K562 (cell line): ENCODE measurements at regions not wholly inside any gene's neighbourhood (a gene's known extent, or its start where the extent isn't known, plus 50 kb on each side); places are given as distances from the start of the nearest gene placed in this dataset.

Source experiments
- ATAC-seq: fragments of 200-7000 bp; cut with Tn5 transposase; 3 replicates; pipeline ENCODE4 v1.9.1; 2020; ENCODE audit warnings: moderate library complexity
- BruUV-seq: library from RNA; stranded (reverse); fragments of 400-500 nt; replicated peaks from 2 replicates; lab custom pipeline; 2021; lab: Mats Ljungman, UMichigan
- CTCF ChIA-PET: fragments of 300-600 bp; formaldehyde crosslinking; extraction: SDS; loops from one replicate; lab custom pipeline; 2021; ENCODE audit warnings: low intra/inter-chr PET ratio; lab: Yijun Ruan, JAX
- POLR2A ChIA-PET: fragments of 300-600, 350-650 bp; sonication (Branson Sonifier 250); formaldehyde crosslinking; extraction: SDS; loops from one replicate; lab custom pipeline; 2021; ENCODE audit warnings: antibody characterized with exemption, inconsistent platforms; lab: Yijun Ruan, JAX
- DNase-seq, 4 experiments: peaks; one replicate each; pipeline versions ENCODE4 v3.0.0 to v3.0.0-alpha.2; 2011 to 2018; ENCODE audit warnings: low spot score in 3 of 4, mixed read lengths in 3 of 4; ENCODE audit errors: extremely low read depth in 1 of 4
- FAIRE-seq: peaks from 2 replicates; lab custom pipeline; 2011; peaks lifted over from hg19 to GRCh38; lab: Jason Lieb, UNC
- H2AFZ ChIP-seq: 2 replicates; pipeline ENCODE4 v1.6.0; 2011; ENCODE audit warnings: low read depth, low read length, control low read depth, inconsistent platforms
- H3K27ac ChIP-seq: fragments of 200-600 bp; 3 replicates; pipeline ENCODE4 v1.8.0; 2011; ENCODE audit warnings: low read depth, mild to moderate bottlenecking, control low read depth, inconsistent platforms, low read length, moderate library complexity, mixed read lengths; ENCODE audit errors: extremely low read depth
- H3K27me3 ChIP-seq, 2 experiments: fragments of 300-600 bp in 1 of 2; 2 replicates in 1 of 2; 3 replicates in 1 of 2; pipeline versions ENCODE4 v1.6.0 to v1.8.0; 2011; ENCODE audit warnings: inconsistent platforms in 2 of 2, low read length in 2 of 2, mild to moderate bottlenecking in 1 of 2, mixed read lengths in 1 of 2, moderate library complexity in 1 of 2; ENCODE audit not compliant: control insufficient read depth in 2 of 2, insufficient read depth in 2 of 2
- H3K36me3 ChIP-seq: fragments of 300-600 bp; 3 replicates; pipeline ENCODE4 v1.8.0; 2011; ENCODE audit warnings: mild to moderate bottlenecking, low read length, inconsistent platforms; ENCODE audit not compliant: control insufficient read depth, insufficient read depth
- H3K4me1 ChIP-seq, 2 experiments: fragments of 200-600 bp in 1 of 2; replicated peaks in 1 of 2; 2 replicates in 1 of 2; 3 replicates in 1 of 2; pipeline versions ENCODE4 v1.5.1 to v1.8.0; 2011; ENCODE audit warnings: inconsistent platforms in 2 of 2, low read length in 2 of 2, mild to moderate bottlenecking in 1 of 2, mixed read lengths in 1 of 2, moderate library complexity in 1 of 2; ENCODE audit not compliant: control insufficient read depth in 2 of 2, insufficient read depth in 2 of 2
- H3K4me2 ChIP-seq: 2 replicates; pipeline ENCODE4 v1.6.1; 2011; ENCODE audit warnings: low read length, control low read depth, inconsistent platforms, mixed read lengths; ENCODE audit not compliant: insufficient read depth
- H3K4me3 ChIP-seq: fragments of 200-600 bp; sonication (generic), shearing (Covaris generic); 2 replicates; pipeline ENCODE4 v1.5.1; 2016; ENCODE audit warnings: control low read depth, inconsistent platforms
- H3K79me2 ChIP-seq: fragments of 200-600 bp; 3 replicates; pipeline ENCODE4 v1.8.0; 2011; ENCODE audit warnings: low read length, inconsistent platforms; ENCODE audit not compliant: control insufficient read depth, insufficient read depth
- H3K9ac ChIP-seq, 2 experiments: 2 replicates each; pipeline versions ENCODE4 v1.6.0 to v1.6.1; 2011; ENCODE audit warnings: low read depth in 2 of 2, low read length in 2 of 2, control low read depth in 1 of 2, inconsistent platforms in 1 of 2, mild to moderate bottlenecking in 1 of 2, mixed read lengths in 1 of 2; ENCODE audit not compliant: insufficient read depth in 1 of 2
- H3K9me1 ChIP-seq: one replicate; pipeline ENCODE4 v1.6.0; 2011; ENCODE audit warnings: inconsistent platforms, mild to moderate bottlenecking, low read length, moderate library complexity; ENCODE audit not compliant: control insufficient read depth, insufficient read depth
- H3K9me3 ChIP-seq: replicated peaks from 2 replicates; pipeline ENCODE4 v1.5.1; 2011; ENCODE audit warnings: low read depth, low read length, inconsistent platforms; ENCODE audit not compliant: control insufficient read depth, insufficient read depth
- H4K20me1 ChIP-seq: replicated peaks from 2 replicates; pipeline ENCODE4 v1.6.1; 2011; ENCODE audit warnings: low read length, inconsistent platforms, mixed read lengths; ENCODE audit not compliant: control insufficient read depth, insufficient read depth
- CEBPG ChIP-seq, 3 experiments: fragments of 200-800 bp in 1 of 3; sonication (Bioruptor generic) in 1 of 3; sonication (generic) in 1 of 3; formaldehyde crosslinking in 1 of 3; IDR thresholded peaks in 2 of 3; conservative IDR thresholded peaks in 1 of 3; 2 replicates each; pipeline versions ENCODE4 v1.6.1 to v1.8.0; 2016 to 2022; ENCODE audit warnings: missing compliant biosample characterization in 2 of 3, missing genetic modification characterization in 2 of 3, mild to moderate bottlenecking in 1 of 3, missing genetic modification reagents in 1 of 3
- CHCHD3 ChIP-seq: fragments of 250-450 bp; sonication (Bioruptor Pico); IDR thresholded peaks from 2 replicates; pipeline ENCODE4 v2.1.2; 2022; ENCODE audit warnings: mild to moderate bottlenecking
- HDAC8 ChIP-seq: fragments of 450-650 bp; IDR thresholded peaks from 2 replicates; pipeline ENCODE4 v1.6.1; 2016; ENCODE audit warnings: mild to moderate bottlenecking, missing genetic modification characterization, moderate library complexity, missing compliant biosample characterization
- HDGF ChIP-seq: fragments of 450-650 bp; IDR thresholded peaks from 2 replicates; pipeline ENCODE4 v1.6.1; 2016
- MCM3 ChIP-seq: fragments of 450-650 bp; IDR thresholded peaks from 2 replicates; pipeline ENCODE4 v1.6.1; 2016
- MCM5 ChIP-seq: fragments of 450-650 bp; IDR thresholded peaks from 2 replicates; pipeline ENCODE4 v1.6.1; 2016; ENCODE audit warnings: low read depth
- MYBL2 ChIP-seq, 2 experiments: fragments of 450-650 bp in 1 of 2; sonication (generic) in 1 of 2; formaldehyde crosslinking in 1 of 2; IDR thresholded peaks; 2 replicates each; pipeline versions ENCODE4 v1.6.1 to v1.8.1; 2017 to 2022; ENCODE audit warnings: borderline replicate concordance in 1 of 2, inconsistent platforms in 1 of 2, low read depth in 1 of 2, mild to moderate bottlenecking in 1 of 2, missing genetic modification reagents in 1 of 2, moderate library complexity in 1 of 2
- NCOA4 ChIP-seq: fragments of 450-650 bp; IDR thresholded peaks from 2 replicates; pipeline ENCODE4 v1.6.1; 2018; ENCODE audit warnings: mild to moderate bottlenecking; ENCODE audit not compliant: partially characterized antibody
- NCOA6 ChIP-seq: fragments of 450-650 bp; IDR thresholded peaks from 2 replicates; pipeline ENCODE4 v1.6.1; 2017; ENCODE audit warnings: mild to moderate bottlenecking
- NR2F6 ChIP-seq: fragments of 450-650 bp; formaldehyde crosslinking; IDR thresholded peaks from 2 replicates; pipeline ENCODE4 v1.4.0; 2020; ENCODE audit warnings: mild to moderate bottlenecking
- NUFIP1 ChIP-seq: fragments of 450-650 bp; IDR thresholded peaks from 2 replicates; pipeline ENCODE4 v1.6.1; 2018; ENCODE audit not compliant: partially characterized antibody
- RBM14 ChIP-seq: fragments of 200-400 bp; formaldehyde crosslinking; IDR thresholded peaks from 2 replicates; pipeline ENCODE4 v1.6.1; 2018; ENCODE audit warnings: low read depth, mild to moderate bottlenecking, low read length, moderate library complexity, borderline replicate concordance; ENCODE audit not compliant: insufficient read depth
- RHOXF2B ChIP-seq: fragments of 250-450 bp; sonication (Bioruptor Pico); conservative IDR thresholded peaks from 2 replicates; pipeline ENCODE4 v1.5.1; 2021
- SIN3B ChIP-seq: fragments of 450-650 bp; IDR thresholded peaks from 2 replicates; pipeline ENCODE4 v1.6.1; 2017; ENCODE audit warnings: low read depth, mild to moderate bottlenecking, moderate library complexity
- STAG1 ChIP-seq: sonication (generic); formaldehyde crosslinking; IDR thresholded peaks from 2 replicates; pipeline ENCODE4 v1.5.0; 2020; ENCODE audit warnings: missing genetic modification reagents, borderline replicate concordance
- ZNF444 ChIP-seq: fragments of 250-450 bp; sonication (Bioruptor Pico); IDR thresholded peaks from 2 replicates; pipeline ENCODE4 v1.4.0; 2020; ENCODE audit warnings: mild to moderate bottlenecking, moderate library complexity
- ZNF507 ChIP-seq: conservative IDR thresholded peaks from 2 replicates; pipeline ENCODE4 v1.6.1; 2017; ENCODE audit warnings: missing genetic modification characterization, missing compliant biosample characterization
- ZSCAN32 ChIP-seq: fragments of 450-650 bp; formaldehyde crosslinking; IDR thresholded peaks from 2 replicates; pipeline ENCODE4 v1.4.0; 2020; ENCODE audit warnings: mild to moderate bottlenecking, moderate library complexity
- WGBS: fragments of 100-300 bp; shearing (Covaris generic); methylation state at CpG from one replicate; pipeline ENCODE4 v1.1.6; 2016; ENCODE audit warnings: low coverage, mixed read lengths; ENCODE audit not compliant: insufficient coverage; ENCODE audit errors: missing lambda C conversion rate; 5-methylcytosine and 5-hydroxymethylcytosine counted together
- in situ Hi-C: fragments of 300-500 bp; cut with MboI; formaldehyde crosslinking; loops from 4 replicates; pipeline ENCODE4 v1.15.0; 2018; ENCODE audit warnings: inconsistent platforms, mixed read lengths
- intact Hi-C: fragments of 100-400 bp; cut with micrococcal nuclease; formaldehyde crosslinking; loops from 2 replicates; pipeline ENCODE4 v1.14.2; 2022

DNA sequence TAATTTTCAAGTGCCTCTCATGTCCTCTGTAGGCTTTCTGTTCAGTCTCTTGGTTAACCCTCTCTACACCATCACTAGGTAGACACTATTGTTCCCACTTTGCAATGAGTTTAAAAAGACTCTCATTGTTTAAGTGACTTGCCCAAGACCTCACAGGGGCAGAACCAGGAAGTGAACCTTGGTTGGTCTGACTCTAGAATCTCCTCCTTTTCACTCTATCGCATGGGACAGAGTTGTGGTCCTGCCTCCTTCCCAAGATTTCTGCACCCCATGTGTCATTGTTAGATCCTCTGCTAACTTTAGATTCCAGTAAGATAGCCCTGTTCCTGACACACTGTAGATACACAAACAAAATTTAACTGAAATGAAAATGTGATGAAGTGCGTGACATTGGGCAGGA, 481.7 kb upstream of the USP24 start:
- Histone ChIP-seq H3K27me3 (no peaks in the 10 kb centered on the region), H3K4me2 (no peak overlapping the region), H3K4me3 (no peak overlapping the region), H3K79me2 (no peaks in the 10 kb centered on the region), H4K20me1 (no peaks in the 10 kb centered on the region), H3K9me1 (no peaks in the 10 kb centered on the region), H3K36me3 (no peaks in the 10 kb centered on the region), H3K27ac (no peak overlapping the region), H3K9ac (no peak overlapping the region), H3K9me3 (no peaks in the 10 kb centered on the region), H2AFZ (no peak overlapping the region), H3K4me1 (no peaks in the 10 kb centered on the region)
- intact Hi-C loops, result no loop called here
- no peak for DNase-seq
- TF ChIP-seq ZNF507 (tag), result no peak
- TF ChIP-seq HDAC8, result no peak
- no peak for TF ChIP-seq MYBL2 (IDR thresholded peaks at IDR 0.05; ENCODE audit: low read depth)
- TF ChIP-seq MYBL2 (CRISPR knock-in tag; IDR thresholded peaks at IDR 0.05; ENCODE audit: borderline replicate concordance), result no peak
- no peak for TF ChIP-seq HDGF
- no peak for TF ChIP-seq NR2F6 (CRISPR knock-in tag)
- no peak for TF ChIP-seq MCM5
- TF ChIP-seq ZSCAN32 (CRISPR knock-in tag), result no peak
- 4% methylated on average over 2 of the region's 2 CpGs for WGBS
- in situ Hi-C loops, result no loop called here
- CTCF ChIA-PET, result no interaction called here
- ATAC-seq, result no peak
- no TSS peak for BruUV-seq
- no peak for FAIRE-seq
- POLR2A ChIA-PET, result no interaction called here

DNA sequence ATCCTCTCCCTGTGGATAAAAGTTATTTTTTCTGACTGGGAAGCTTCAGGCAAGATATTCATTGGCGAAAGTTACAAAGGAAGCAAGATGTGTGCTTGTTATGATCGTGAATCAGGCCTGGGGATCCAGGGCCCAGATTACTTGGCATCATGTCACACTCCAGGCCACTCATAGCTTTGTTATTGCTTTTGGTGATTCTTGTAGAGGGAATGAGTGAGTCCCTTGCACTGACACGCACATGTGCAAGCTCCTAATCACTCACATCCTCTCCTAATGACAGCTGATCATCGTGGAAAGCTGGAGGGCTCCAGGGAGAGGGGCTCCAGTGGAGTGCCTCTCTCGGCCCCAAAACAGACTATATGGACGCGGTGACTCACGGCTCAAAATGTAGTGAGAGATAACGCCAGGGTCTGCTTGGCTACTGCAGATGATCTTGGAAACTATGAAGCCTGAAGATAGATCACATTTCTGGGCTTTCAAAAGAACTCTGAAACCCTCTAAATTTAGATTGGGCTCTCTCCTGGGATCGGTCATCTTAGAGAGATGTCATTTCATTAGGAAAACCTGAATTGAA, 481.1 kb upstream of the USP24 start:
- no peak for ATAC-seq
- FAIRE-seq, result no peak
- Histone ChIP-seq H3K27ac (no peak overlapping the region), H3K79me2 (no peaks in the 10 kb centered on the region), H2AFZ (no peak overlapping the region), H3K9ac (no peak overlapping the region), H3K4me3 (no peak overlapping the region), H3K36me3 (no peaks in the 10 kb centered on the region), H3K9me3 (no peaks in the 10 kb centered on the region), H4K20me1 (no peaks in the 10 kb centered on the region), H3K4me2 (no peak overlapping the region), H3K9me1 (no peaks in the 10 kb centered on the region), H3K4me1 (no peaks in the 10 kb centered on the region), H3K27me3 (no peaks in the 10 kb centered on the region)
- BruUV-seq, result no TSS peak
- in situ Hi-C loops (no loop called here), intact Hi-C loops (no loop called here)
- 1% methylated on average over 10 of the region's 10 CpGs for WGBS
- POLR2A ChIA-PET, result interaction anchor here (0.7 kb wide), 1 partner anchor 13 kb away, joined by 3 read pairs; no protein-coding TSS in a partner anchor
- DNase-seq, result no peak
- CTCF ChIA-PET, result no interaction called here
- TF ChIP-seq NUFIP1 (no peak), SIN3B (no peak), NCOA4 (no peak), CHCHD3 (CRISPR knock-in tag) (no peak), CEBPG (CRISPR knock-in tag; IDR thresholded peaks at IDR 0.05) (no peak), CEBPG (tag; conservative IDR thresholded peaks at IDR 0.05 in 1 of 2, IDR thresholded peaks at IDR 0.05 in 1 of 2) (no peak), MCM3 (no peak), ZNF444 (CRISPR knock-in tag) (no peak), NCOA6 (no peak), STAG1 (CRISPR knock-in tag) (no peak), RBM14 (no peak), RHOXF2B (no peak)
